Activated CD8-positive, alpha-beta memory T cell treated with anti-CD3 and anti-CD28 coated beads, Interleukin-2, amount 10 ng/mL, durations not matched to agents 7 days and 5 days (primary cell): ENCODE measurements at regions not wholly inside any gene's neighbourhood (a gene's known extent, or its start where the extent isn't known, plus 50 kb on each side); places are given as distances from the start of the nearest gene placed in this dataset.
"Not testable (repeated sequence)": the region's sequence is repeated elsewhere in the genome, so short reads cannot be mapped to it uniquely, and the experiment has no call there.

ENCODE experiments used
- ATAC-seq: fragments of 150-1000 bp; cut with Tn5 transposase; one replicate; pipeline ENCODE4 v1.10.0; 2021; ENCODE audit warnings: moderate library complexity
- CTCF ChIA-PET: fragments of 350-600 bp; sonication (Branson Sonifier 250); formaldehyde crosslinking; loops from one replicate; lab custom pipeline; 2021; ENCODE audit warnings: antibody characterized with exemption; lab: Charles Lee
- DNase-seq: peaks from one replicate; pipeline ENCODE4 v3.0.0-alpha.2; 2020
- H3K27ac Mint-ChIP-seq: one replicate; pipeline ENCODE4 v1.8.0; 2021; ENCODE audit warnings: mild to moderate bottlenecking, mixed read lengths
- H3K27me3 Mint-ChIP-seq: one replicate; pipeline ENCODE4 v1.8.0; 2021; ENCODE audit warnings: mixed read lengths
- H3K36me3 Mint-ChIP-seq: one replicate; pipeline ENCODE4 v1.8.0; 2021; ENCODE audit warnings: mild to moderate bottlenecking, mixed read lengths
- H3K4me1 Mint-ChIP-seq: one replicate; pipeline ENCODE4 v1.8.0; 2021; ENCODE audit warnings: mixed read lengths
- H3K4me3 Mint-ChIP-seq: one replicate; pipeline ENCODE4 v1.8.0; 2021; ENCODE audit warnings: mild to moderate bottlenecking, moderate library complexity, mixed read lengths
- H3K9me3 Mint-ChIP-seq: one replicate; pipeline ENCODE4 v1.8.0; 2022; ENCODE audit warnings: low read depth, mixed read lengths

GRCh38 chr2:90207454-90208058 lies 1516.1 kb downstream of the RPIA start:
- Mint-ChIP-seq H3K27ac (no peak overlapping the region), H3K9me3 (no peaks in the 10 kb centered on the region), H3K27me3 (no peaks in the 10 kb centered on the region), H3K4me3 (no peak overlapping the region), H3K36me3 (no peaks in the 10 kb centered on the region), H3K4me1 (no peaks in the 10 kb centered on the region)
- no peak for ATAC-seq
- DNase-seq = no peak
- CTCF ChIA-PET = no interaction called here

- Mint-ChIP-seq H3K9me3 (no peaks in the 10 kb centered on the region), H3K36me3 (no peaks in the 10 kb centered on the region), H3K4me3 (no peak overlapping the region), H3K4me1 (no peaks in the 10 kb centered on the region), H3K27ac (no peak overlapping the region), H3K27me3 (no peaks in the 10 kb centered on the region)
- CTCF ChIA-PET = no interaction called here
- ATAC-seq (no peak), DNase-seq (no peak)
These were observed 1517.5 kb downstream of the RPIA start for GRCh38 chr2:90209009-90209408.

- no peaks in the 10 kb centered on the region for H3K36me3 Mint-ChIP-seq
- H3K27me3 Mint-ChIP-seq = no peaks in the 10 kb centered on the region
- no peak for DNase-seq
- H3K27ac Mint-ChIP-seq = no peak overlapping the region
- H3K4me3 Mint-ChIP-seq = no peak overlapping the region
- no peaks in the 10 kb centered on the region for H3K4me1 Mint-ChIP-seq
- no peak for ATAC-seq
- H3K9me3 Mint-ChIP-seq = no peaks in the 10 kb centered on the region
- CTCF ChIA-PET = no interaction called here
These were observed 1518.3 kb downstream of the RPIA start for GRCh38 chr2:90209806-90210205.

- DNase-seq, CTCF ChIA-PET, H3K9me3 Mint-ChIP-seq, ATAC-seq, H3K4me1 Mint-ChIP-seq, H3K27me3 Mint-ChIP-seq, H3K27ac Mint-ChIP-seq, H3K36me3 Mint-ChIP-seq, H3K4me3 Mint-ChIP-seq: not testable (repeated sequence)
These were observed 1524.4 kb downstream of the RPIA start for GRCh38 chr2:90215880-90216279.

GRCh38 chr2:90216801-90217200 lies 1525.3 kb downstream of the RPIA start:
- H3K9me3 Mint-ChIP-seq, H3K4me1 Mint-ChIP-seq, ATAC-seq, H3K4me3 Mint-ChIP-seq, H3K27ac Mint-ChIP-seq, H3K36me3 Mint-ChIP-seq, CTCF ChIA-PET, DNase-seq, H3K27me3 Mint-ChIP-seq: not testable (repeated sequence)

GRCh38 chr2:90218534-90218933 lies 1527.1 kb downstream of the RPIA start:
- not testable (repeated sequence) for H3K9me3 Mint-ChIP-seq

GRCh38 chr2:90220623-90221299 lies 1529.3 kb downstream of the RPIA start:
- DNase-seq, H3K27ac Mint-ChIP-seq, ATAC-seq, H3K27me3 Mint-ChIP-seq, H3K4me3 Mint-ChIP-seq, CTCF ChIA-PET, H3K4me1 Mint-ChIP-seq, H3K36me3 Mint-ChIP-seq, H3K9me3 Mint-ChIP-seq: not testable (repeated sequence)

More at GRCh38 chr2:90218534-90218933, 1527.1 kb downstream of the RPIA start:
- H3K4me1 Mint-ChIP-seq, H3K36me3 Mint-ChIP-seq, ATAC-seq, H3K4me3 Mint-ChIP-seq, DNase-seq, CTCF ChIA-PET, H3K27me3 Mint-ChIP-seq, H3K27ac Mint-ChIP-seq: not testable (repeated sequence)

- peaks cover under 1% of the 10 kb centered on the region for H3K9me3 Mint-ChIP-seq
- CTCF ChIA-PET = no interaction called here
- H3K36me3 Mint-ChIP-seq = no peaks in the 10 kb centered on the region
- DNase-seq = no peak
- H3K4me1 Mint-ChIP-seq = no peaks in the 10 kb centered on the region
- no peak overlapping the region for H3K4me3 Mint-ChIP-seq
- no peak for ATAC-seq
- H3K27ac Mint-ChIP-seq = no peak overlapping the region
- no peaks in the 10 kb centered on the region for H3K27me3 Mint-ChIP-seq
These were observed 1529.8 kb downstream of the RPIA start for GRCh38 chr2:90221300-90221651.

GRCh38 chr2:90224767-90225166 lies 1533.3 kb downstream of the RPIA start:
- DNase-seq, H3K27ac Mint-ChIP-seq, H3K4me3 Mint-ChIP-seq, CTCF ChIA-PET, H3K9me3 Mint-ChIP-seq, ATAC-seq, H3K27me3 Mint-ChIP-seq, H3K4me1 Mint-ChIP-seq, H3K36me3 Mint-ChIP-seq: not testable (repeated sequence)

- H3K9me3 Mint-ChIP-seq, ATAC-seq, H3K4me1 Mint-ChIP-seq, H3K27ac Mint-ChIP-seq, H3K36me3 Mint-ChIP-seq, H3K27me3 Mint-ChIP-seq, DNase-seq, H3K4me3 Mint-ChIP-seq, CTCF ChIA-PET: not testable (repeated sequence)
These were observed 1535.1 kb downstream of the RPIA start for GRCh38 chr2:90226465-90227072.

GRCh38 chr2:90231199-90231598 lies 1539.7 kb downstream of the RPIA start:
- DNase-seq, H3K27ac Mint-ChIP-seq, H3K9me3 Mint-ChIP-seq, H3K36me3 Mint-ChIP-seq, H3K4me1 Mint-ChIP-seq, H3K27me3 Mint-ChIP-seq, CTCF ChIA-PET, H3K4me3 Mint-ChIP-seq, ATAC-seq: not testable (repeated sequence)

- ATAC-seq, H3K27ac Mint-ChIP-seq, DNase-seq, CTCF ChIA-PET, H3K4me3 Mint-ChIP-seq, H3K36me3 Mint-ChIP-seq, H3K27me3 Mint-ChIP-seq, H3K4me1 Mint-ChIP-seq, H3K9me3 Mint-ChIP-seq: not testable (repeated sequence)
These were observed 1544.0 kb downstream of the RPIA start for GRCh38 chr2:90235452-90235851.

GRCh38 chr2:90237923-90238361 lies 1546.5 kb downstream of the RPIA start:
- CTCF ChIA-PET, H3K4me3 Mint-ChIP-seq, H3K27me3 Mint-ChIP-seq, H3K4me1 Mint-ChIP-seq, DNase-seq, ATAC-seq, H3K36me3 Mint-ChIP-seq, H3K27ac Mint-ChIP-seq, H3K9me3 Mint-ChIP-seq: not testable (repeated sequence)

- not testable (repeated sequence) for H3K36me3 Mint-ChIP-seq
These were observed 1547.2 kb downstream of the RPIA start for GRCh38 chr2:90238505-90239230.

More at GRCh38 chr2:90238505-90239230, 1547.2 kb downstream of the RPIA start:
- H3K9me3 Mint-ChIP-seq, ATAC-seq, H3K27ac Mint-ChIP-seq, H3K4me3 Mint-ChIP-seq, CTCF ChIA-PET, DNase-seq, H3K4me1 Mint-ChIP-seq, H3K27me3 Mint-ChIP-seq: not testable (repeated sequence)
